ENCODE measurements at regions not wholly inside any gene's neighbourhood (a gene's known extent, or its start where the extent isn't known, plus 50 kb on each side); places are given as distances from the start of the nearest gene placed in this dataset.

- no peak overlapping the region for H3K4me3 ChIP-seq (ENCODE audit: low read depth in 1 of 2, low read length in 2 of 2)
- H3K9me3 ChIP-seq (ENCODE audit: insufficient read depth, low read length, severe bottlenecking), result no peaks in the 10 kb centered on the region
- no peak for DNase-seq
- no peaks in the 10 kb centered on the region for H3K36me3 ChIP-seq (ENCODE audit: insufficient read depth, low read length)
- no peaks in the 10 kb centered on the region for H3K4me1 ChIP-seq (ENCODE audit: insufficient read depth, low read length)
- no peak overlapping the region for H2AFZ ChIP-seq (ENCODE audit: low read depth, low read length)
- H3K27ac ChIP-seq (ENCODE audit: low read length), result no peak overlapping the region
- no peak for ATAC-seq (ENCODE audit: insufficient read depth, low read depth)
- no peaks in the 10 kb centered on the region for H3K79me2 ChIP-seq (ENCODE audit: insufficient read depth, low read length)
- no peaks in the 10 kb centered on the region for H4K20me1 ChIP-seq (ENCODE audit: insufficient read depth, low read length)
- no peak overlapping the region for H3K9ac ChIP-seq (ENCODE audit: low read depth, low read length)
- H3K4me2 ChIP-seq (ENCODE audit: insufficient read depth, low read length), result no peak overlapping the region
- no peaks in the 10 kb centered on the region for H3K27me3 ChIP-seq (ENCODE audit: insufficient read depth, low read length, poor library complexity)
- TF ChIP-seq EZH2 (IDR thresholded peaks at IDR 0.05; ENCODE audit: borderline replicate concordance, low read depth, low read length, severe bottlenecking), result no peak
- TF ChIP-seq, protein P1, sequence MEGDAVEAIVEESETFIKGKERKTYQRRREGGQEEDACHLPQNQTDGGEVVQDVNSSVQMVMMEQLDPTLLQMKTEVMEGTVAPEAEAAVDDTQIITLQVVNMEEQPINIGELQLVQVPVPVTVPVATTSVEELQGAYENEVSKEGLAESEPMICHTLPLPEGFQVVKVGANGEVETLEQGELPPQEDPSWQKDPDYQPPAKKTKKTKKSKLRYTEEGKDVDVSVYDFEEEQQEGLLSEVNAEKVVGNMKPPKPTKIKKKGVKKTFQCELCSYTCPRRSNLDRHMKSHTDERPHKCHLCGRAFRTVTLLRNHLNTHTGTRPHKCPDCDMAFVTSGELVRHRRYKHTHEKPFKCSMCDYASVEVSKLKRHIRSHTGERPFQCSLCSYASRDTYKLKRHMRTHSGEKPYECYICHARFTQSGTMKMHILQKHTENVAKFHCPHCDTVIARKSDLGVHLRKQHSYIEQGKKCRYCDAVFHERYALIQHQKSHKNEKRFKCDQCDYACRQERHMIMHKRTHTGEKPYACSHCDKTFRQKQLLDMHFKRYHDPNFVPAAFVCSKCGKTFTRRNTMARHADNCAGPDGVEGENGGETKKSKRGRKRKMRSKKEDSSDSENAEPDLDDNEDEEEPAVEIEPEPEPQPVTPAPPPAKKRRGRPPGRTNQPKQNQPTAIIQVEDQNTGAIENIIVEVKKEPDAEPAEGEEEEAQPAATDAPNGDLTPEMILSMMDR (IDR thresholded peaks at IDR 0.05; ENCODE audit: borderline replicate concordance, extremely low read depth, low read length, poor library complexity, severe bottlenecking), result no peak
Measured at GRCh38 chr1:163701783-163702374, 380.1 kb downstream of the NUF2 start.

- DNase-seq, result no peak
- ATAC-seq (ENCODE audit: insufficient read depth, low read depth), result no peak
- Histone ChIP-seq H3K4me1 (ENCODE audit: insufficient read depth, low read length) (no peaks in the 10 kb centered on the region), H3K4me2 (ENCODE audit: insufficient read depth, low read length) (no peak overlapping the region), H2AFZ (ENCODE audit: low read depth, low read length) (no peak overlapping the region), H3K9me3 (ENCODE audit: insufficient read depth, low read length, severe bottlenecking) (no peaks in the 10 kb centered on the region), H3K27me3 (ENCODE audit: insufficient read depth, low read length, poor library complexity) (no peaks in the 10 kb centered on the region), H3K4me3 (ENCODE audit: low read depth in 1 of 2, low read length in 2 of 2) (no peak overlapping the region), H3K79me2 (ENCODE audit: insufficient read depth, low read length) (no peaks in the 10 kb centered on the region), H3K36me3 (ENCODE audit: insufficient read depth, low read length) (no peaks in the 10 kb centered on the region), H3K9ac (ENCODE audit: low read depth, low read length) (no peak overlapping the region), H3K27ac (ENCODE audit: low read length) (no peak overlapping the region), H4K20me1 (ENCODE audit: insufficient read depth, low read length) (no peaks in the 10 kb centered on the region)
- TF ChIP-seq EZH2 (IDR thresholded peaks at IDR 0.05; ENCODE audit: borderline replicate concordance, low read depth, low read length, severe bottlenecking), result no peak
- TF ChIP-seq, protein P1 (IDR thresholded peaks at IDR 0.05; ENCODE audit: borderline replicate concordance, extremely low read depth, low read length, poor library complexity, severe bottlenecking), result no peak
Measured at GRCh38 chr1:163703794-163704193, 382.0 kb downstream of the NUF2 start.

DNA sequence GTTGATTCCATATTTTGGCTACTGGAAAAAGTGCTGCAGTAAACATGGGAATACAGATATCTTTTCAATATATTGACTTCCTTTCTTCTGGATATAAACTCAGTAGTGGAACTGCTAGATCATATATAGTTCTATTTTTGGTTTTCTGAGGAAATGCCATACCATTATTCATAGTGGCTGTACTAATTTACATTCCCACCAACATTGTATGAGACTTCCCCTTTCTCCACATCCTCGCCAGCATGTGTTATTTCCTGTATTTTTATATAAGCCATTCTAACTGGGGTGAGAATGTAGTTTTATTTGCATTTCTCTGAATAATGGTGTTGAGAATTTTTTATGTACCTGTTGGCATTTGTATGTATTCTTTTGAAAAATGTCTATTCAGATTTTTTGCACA is 385.2 kb downstream of the NUF2 start:
- no peak for ATAC-seq (ENCODE audit: insufficient read depth, low read depth)
- no peak overlapping the region for H3K4me2 ChIP-seq (ENCODE audit: insufficient read depth, low read length)
- no peaks in the 10 kb centered on the region for H3K36me3 ChIP-seq (ENCODE audit: insufficient read depth, low read length)
- no peak overlapping the region for H2AFZ ChIP-seq (ENCODE audit: low read depth, low read length)
- H3K4me1 ChIP-seq (ENCODE audit: insufficient read depth, low read length), result no peaks in the 10 kb centered on the region
- H4K20me1 ChIP-seq (ENCODE audit: insufficient read depth, low read length), result no peaks in the 10 kb centered on the region
- H3K27ac ChIP-seq (ENCODE audit: low read length), result no peak overlapping the region
- H3K79me2 ChIP-seq (ENCODE audit: insufficient read depth, low read length), result no peaks in the 10 kb centered on the region
- no peak for DNase-seq
- no peaks in the 10 kb centered on the region for H3K9me3 ChIP-seq (ENCODE audit: insufficient read depth, low read length, severe bottlenecking)
- H3K27me3 ChIP-seq (ENCODE audit: insufficient read depth, low read length, poor library complexity), result no peaks in the 10 kb centered on the region
- no peak overlapping the region for H3K9ac ChIP-seq (ENCODE audit: low read depth, low read length)
- TF ChIP-seq EZH2 (IDR thresholded peaks at IDR 0.05; ENCODE audit: borderline replicate concordance, low read depth, low read length, severe bottlenecking), result no peak
- TF ChIP-seq, protein P1 (IDR thresholded peaks at IDR 0.05; ENCODE audit: borderline replicate concordance, extremely low read depth, low read length, poor library complexity, severe bottlenecking), result no peak
- no peak overlapping the region for H3K4me3 ChIP-seq (ENCODE audit: low read depth in 1 of 2, low read length in 2 of 2)
